ENCODE measurements at regions not wholly inside any gene's neighbourhood (a gene's known extent, or its start where the extent isn't known, plus 50 kb on each side); places are given as distances from the start of the nearest gene placed in this dataset.

DNA sequence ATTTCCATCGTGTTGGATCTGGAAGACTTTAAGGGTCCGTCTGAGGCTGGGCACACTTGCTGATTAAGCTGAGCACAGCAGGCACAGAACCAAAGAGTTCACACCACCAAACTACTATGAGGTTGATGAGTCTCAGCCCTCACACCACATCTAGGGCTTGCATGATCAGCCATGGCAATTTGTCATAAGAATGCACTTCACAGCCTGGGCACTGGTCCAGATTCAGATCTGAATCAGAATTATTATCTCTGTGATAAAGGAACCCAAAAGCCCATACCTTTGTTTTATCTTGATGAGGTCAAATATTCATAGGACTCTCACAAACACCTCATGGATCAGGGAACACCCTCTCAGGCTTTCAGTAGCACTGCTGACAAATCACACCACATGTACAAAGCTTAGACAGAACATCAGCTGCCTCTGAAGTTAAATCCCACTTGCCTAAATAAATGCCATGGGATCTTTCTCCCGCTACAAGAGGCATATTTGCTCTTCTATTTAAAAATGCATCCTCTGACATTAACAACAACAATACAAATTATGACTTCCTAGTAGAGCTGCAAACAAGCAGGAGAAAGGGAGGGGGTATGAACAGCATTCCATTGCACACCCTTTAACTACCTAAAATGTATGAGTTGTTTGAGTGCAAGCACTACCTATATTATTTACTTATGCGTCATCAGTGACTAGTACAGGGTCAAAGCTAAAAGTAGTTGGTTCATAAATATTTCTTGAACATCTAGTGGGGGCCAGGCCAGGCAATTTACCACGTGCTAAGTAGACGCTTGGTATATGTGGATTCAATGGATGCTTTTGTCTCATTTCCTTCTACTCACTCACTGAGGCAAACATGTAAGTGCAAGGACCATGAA lies 186.3 kb upstream of the FGF13 start:
- BruUV-seq (replicated peaks), result no TSS peak
- H3K9me3 ChIP-seq (ENCODE audit: low read length), result no peaks in the 10 kb centered on the region; the same call in 1 of the 2 replicates
- H3K27me3 ChIP-seq (ENCODE audit: control insufficient read depth in 1 of 2, insufficient read depth in 2 of 2, low read length in 2 of 2), result no peaks in the 10 kb centered on the region
- H2AFZ ChIP-seq (ENCODE audit: low read length), result no peak overlapping the region
- no peak for TF ChIP-seq SCMH1 (CRISPR knock-in tag; IDR thresholded peaks at IDR 0.05; ENCODE audit: borderline replicate concordance)
- no peak for TF ChIP-seq ZNF7 (CRISPR knock-in tag; IDR thresholded peaks at IDR 0.05)
- TF ChIP-seq ZMYM2 (CRISPR knock-in tag; IDR thresholded peaks at IDR 0.05), result no peak
- no peak for TF ChIP-seq SMARCE1 (IDR thresholded peaks at IDR 0.05; ENCODE audit: borderline replicate concordance)
- ChIA-PET POLR2A (no interaction called here), CTCF (ENCODE audit: low intra/inter-chr PET ratio, low total read pairs) (no interaction called here)
- FAIRE-seq (no peak), ATAC-seq (no peak), DNase-seq (ENCODE audit: low spot score) (no peak)
- intact Hi-C loops (cut with micrococcal nuclease; ENCODE audit: unreplicated experiment) (no loop called here), in situ Hi-C loops (cut with HindIII; ENCODE audit: extremely low pct_ligation_motif_present, low pct_unique_long_range_greater_than_20kb) (no loop called here)
- H3K4me3 ChIP-seq (replicated peaks in 1 of 3; ENCODE audit: insufficient read depth in 1 of 3, low read depth in 2 of 3, low read length in 3 of 3), result no peak overlapping the region
- no peaks in the 10 kb centered on the region for H3K79me2 ChIP-seq (ENCODE audit: insufficient read depth, low read length)
- H3K27ac ChIP-seq (ENCODE audit: extremely low read length, insufficient read depth, low read length), result no peak overlapping the region
- H3K36me3 ChIP-seq (replicated peaks in 1 of 2; ENCODE audit: control insufficient read depth in 1 of 2, insufficient read depth in 2 of 2, low read length in 2 of 2), result no peaks in the 10 kb centered on the region
- H4K20me1 ChIP-seq (ENCODE audit: insufficient read depth, low read length), result no peaks in the 10 kb centered on the region
- no peaks in the 10 kb centered on the region for H3K4me1 ChIP-seq (ENCODE audit: insufficient read depth, low read length)
- no peak overlapping the region for H3K4me2 ChIP-seq (ENCODE audit: low read depth, low read length)
- H3K9ac ChIP-seq (ENCODE audit: insufficient read depth, low read depth, low read length), result no peak overlapping the region
- WGBS (ENCODE audit: low lambda C conversion rate), result 31% methylated on average over 2 of the region's 6 CpGs

GRCh38 chrX:138890491-138890890 lies 179.0 kb upstream of the FGF13 start:
- Histone ChIP-seq H3K79me2 (ENCODE audit: insufficient read depth, low read length) (no peaks in the 10 kb centered on the region), H3K4me3 (replicated peaks in 1 of 3; ENCODE audit: insufficient read depth in 1 of 3, low read depth in 2 of 3, low read length in 3 of 3) (no peak overlapping the region), H3K4me1 (ENCODE audit: insufficient read depth, low read length) (no peaks in the 10 kb centered on the region), H3K9ac (ENCODE audit: insufficient read depth, low read depth, low read length) (no peak overlapping the region), H3K27ac (ENCODE audit: extremely low read length, insufficient read depth, low read length) (no peak overlapping the region), H3K27me3 (ENCODE audit: control insufficient read depth in 1 of 2, insufficient read depth in 2 of 2, low read length in 2 of 2) (no peaks in the 10 kb centered on the region), H3K9me3 (ENCODE audit: low read length) (no peaks in the 10 kb centered on the region), H3K4me2 (ENCODE audit: low read depth, low read length) (no peak overlapping the region), H4K20me1 (ENCODE audit: insufficient read depth, low read length) (no peaks in the 10 kb centered on the region), H3K36me3 (replicated peaks in 1 of 2; ENCODE audit: control insufficient read depth in 1 of 2, insufficient read depth in 2 of 2, low read length in 2 of 2) (no peaks in the 10 kb centered on the region), H2AFZ (ENCODE audit: low read length) (no peak overlapping the region)
- FAIRE-seq (no peak), ATAC-seq (no peak), DNase-seq (ENCODE audit: low spot score) (no peak)
- ChIA-PET POLR2A (no interaction called here), CTCF (ENCODE audit: low intra/inter-chr PET ratio, low total read pairs) (no interaction called here)
- in situ Hi-C loops (cut with HindIII; ENCODE audit: extremely low pct_ligation_motif_present, low pct_unique_long_range_greater_than_20kb), result no loop called here
- BruUV-seq (replicated peaks), result no TSS peak
- intact Hi-C loops (cut with micrococcal nuclease; ENCODE audit: unreplicated experiment), result no loop called here
- no peak for TF ChIP-seq ZBTB3 (CRISPR knock-in tag; IDR thresholded peaks at IDR 0.05; ENCODE audit: borderline replicate concordance, low read depth)
- TF ChIP-seq NCOA1 (CRISPR knock-in tag; IDR thresholded peaks at IDR 0.05), result no peak
- no peak for TF ChIP-seq KLF16 (CRISPR knock-in tag; IDR thresholded peaks at IDR 0.05)
- TF ChIP-seq TEAD2 (CRISPR knock-in tag; IDR thresholded peaks at IDR 0.05), result no peak
- no peak for TF ChIP-seq RORA (CRISPR knock-in tag; IDR thresholded peaks at IDR 0.05)
- TF ChIP-seq HNF4A (CRISPR knock-in tag; IDR thresholded peaks at IDR 0.05), result no peak
- TF ChIP-seq CREM (IDR thresholded peaks at IDR 0.05), result no peak
- no peak for TF ChIP-seq CREM (CRISPR knock-in tag; IDR thresholded peaks at IDR 0.05)
- no peak for TF ChIP-seq TBX3 (IDR thresholded peaks at IDR 0.05; ENCODE audit: borderline replicate concordance)
- no peak for TF ChIP-seq ZNF292 (CRISPR knock-in tag; IDR thresholded peaks at IDR 0.05; ENCODE audit: borderline replicate concordance, low read depth)
- TF ChIP-seq SP140L (CRISPR knock-in tag; IDR thresholded peaks at IDR 0.05; ENCODE audit: borderline replicate concordance), result no peak
- no peak for TF ChIP-seq PAWR (CRISPR knock-in tag; IDR thresholded peaks at IDR 0.05; ENCODE audit: borderline replicate concordance)
- TF ChIP-seq PHF20 (CRISPR knock-in tag; IDR thresholded peaks at IDR 0.05), result no peak
- no peak for TF ChIP-seq KLF9 (CRISPR knock-in tag; IDR thresholded peaks at IDR 0.05; ENCODE audit: low read depth)
- no peak for TF ChIP-seq NRL (CRISPR knock-in tag; IDR thresholded peaks at IDR 0.05; ENCODE audit: borderline replicate concordance)
- TF ChIP-seq SRSF9 (IDR thresholded peaks at IDR 0.05; ENCODE audit: borderline replicate concordance, insufficient read depth, low read depth, low read length, poor library complexity, severe bottlenecking), result no peak
- TF ChIP-seq ZNF556 (CRISPR knock-in tag; IDR thresholded peaks at IDR 0.05; ENCODE audit: borderline replicate concordance), result no peak

Data from HepG2 (cell line).